ENCODE measurements at regions not wholly inside any gene's neighbourhood (a gene's known extent, or its start where the extent isn't known, plus 50 kb on each side); places are given as distances from the start of the nearest gene placed in this dataset.
A peak's percentile ranks its signal among the peaks of the same experiment; 100 is the strongest.

DNA sequence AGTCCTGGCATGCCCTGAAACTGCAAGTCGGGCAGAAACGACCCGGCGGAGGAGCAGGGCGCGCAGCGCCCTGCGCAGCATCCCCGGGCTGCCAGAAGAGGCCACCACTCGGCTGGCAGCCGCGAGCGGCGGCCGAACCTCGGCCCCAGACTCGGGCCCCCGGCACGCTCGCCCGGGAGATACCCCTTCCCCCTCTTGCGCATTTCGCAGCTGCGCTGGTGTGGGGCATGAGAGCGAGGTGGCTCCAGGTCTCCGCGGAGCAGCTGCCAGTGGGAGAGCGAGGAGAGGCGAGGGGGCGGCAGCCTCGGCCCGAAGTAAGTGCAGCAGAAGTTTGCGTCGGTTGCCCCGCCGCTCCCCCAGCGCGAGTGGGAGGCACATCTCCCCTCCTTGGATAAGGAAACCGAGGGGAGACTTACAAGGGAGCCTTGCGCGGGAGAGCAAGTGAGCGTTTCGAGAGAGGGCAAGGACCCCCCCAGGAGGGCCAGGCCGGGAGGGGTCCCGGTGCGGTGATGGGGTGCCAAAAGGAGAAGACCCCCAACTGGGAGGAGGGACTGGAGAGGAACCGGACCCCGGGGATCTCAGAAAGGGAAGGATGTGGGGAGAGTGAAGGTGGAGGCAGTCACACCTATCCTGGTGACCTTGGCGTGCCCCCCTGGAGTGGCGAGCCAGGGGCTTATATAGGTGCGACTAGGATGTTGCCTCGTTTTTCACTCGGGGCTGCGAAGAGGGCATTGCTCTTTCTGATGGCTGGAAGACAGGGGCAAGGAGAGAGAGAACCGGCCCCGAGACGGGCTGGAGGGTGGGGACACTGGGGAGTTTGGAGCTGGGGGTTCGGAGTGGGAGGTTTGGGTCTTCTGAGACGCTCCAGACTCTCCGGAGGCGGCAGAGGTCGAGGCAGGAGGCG, 256.3 kb downstream of the OTUD1 start:
- no peak for DNase-seq
- H3K27ac ChIP-seq: no peak overlapping the region
- H3K4me1 ChIP-seq: peaks cover 3 to 22% (median 18%) of the 10 kb centered on the region in 9 donors
- peak overlapping the region; percentile 14 to 47 (median 35) for H3K4me3 ChIP-seq
- ATAC-seq: peak in 2 of 8 donors; percentile 12 to 20
- no peaks in the 10 kb centered on the region for H3K36me3 ChIP-seq
- WGBS, 2 donors: 1% methylated on average over 61 to 63 of the region's 63 CpGs
- peaks cover 19 to 87% (median 73%) of the 10 kb centered on the region in 7 donors for H3K27me3 ChIP-seq
- intact Hi-C loops (cut with DNase I): loop anchor here in 2 of 10 donors (5.0 kb wide), 2 partner anchors 383 to 538 kb away; no protein-coding TSS in a partner anchor
- H3K9me3 ChIP-seq: no peaks in the 10 kb centered on the region
- TF ChIP-seq, protein P1, sequence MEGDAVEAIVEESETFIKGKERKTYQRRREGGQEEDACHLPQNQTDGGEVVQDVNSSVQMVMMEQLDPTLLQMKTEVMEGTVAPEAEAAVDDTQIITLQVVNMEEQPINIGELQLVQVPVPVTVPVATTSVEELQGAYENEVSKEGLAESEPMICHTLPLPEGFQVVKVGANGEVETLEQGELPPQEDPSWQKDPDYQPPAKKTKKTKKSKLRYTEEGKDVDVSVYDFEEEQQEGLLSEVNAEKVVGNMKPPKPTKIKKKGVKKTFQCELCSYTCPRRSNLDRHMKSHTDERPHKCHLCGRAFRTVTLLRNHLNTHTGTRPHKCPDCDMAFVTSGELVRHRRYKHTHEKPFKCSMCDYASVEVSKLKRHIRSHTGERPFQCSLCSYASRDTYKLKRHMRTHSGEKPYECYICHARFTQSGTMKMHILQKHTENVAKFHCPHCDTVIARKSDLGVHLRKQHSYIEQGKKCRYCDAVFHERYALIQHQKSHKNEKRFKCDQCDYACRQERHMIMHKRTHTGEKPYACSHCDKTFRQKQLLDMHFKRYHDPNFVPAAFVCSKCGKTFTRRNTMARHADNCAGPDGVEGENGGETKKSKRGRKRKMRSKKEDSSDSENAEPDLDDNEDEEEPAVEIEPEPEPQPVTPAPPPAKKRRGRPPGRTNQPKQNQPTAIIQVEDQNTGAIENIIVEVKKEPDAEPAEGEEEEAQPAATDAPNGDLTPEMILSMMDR (IDR thresholded peaks at IDR 0.05): no peak

DNA sequence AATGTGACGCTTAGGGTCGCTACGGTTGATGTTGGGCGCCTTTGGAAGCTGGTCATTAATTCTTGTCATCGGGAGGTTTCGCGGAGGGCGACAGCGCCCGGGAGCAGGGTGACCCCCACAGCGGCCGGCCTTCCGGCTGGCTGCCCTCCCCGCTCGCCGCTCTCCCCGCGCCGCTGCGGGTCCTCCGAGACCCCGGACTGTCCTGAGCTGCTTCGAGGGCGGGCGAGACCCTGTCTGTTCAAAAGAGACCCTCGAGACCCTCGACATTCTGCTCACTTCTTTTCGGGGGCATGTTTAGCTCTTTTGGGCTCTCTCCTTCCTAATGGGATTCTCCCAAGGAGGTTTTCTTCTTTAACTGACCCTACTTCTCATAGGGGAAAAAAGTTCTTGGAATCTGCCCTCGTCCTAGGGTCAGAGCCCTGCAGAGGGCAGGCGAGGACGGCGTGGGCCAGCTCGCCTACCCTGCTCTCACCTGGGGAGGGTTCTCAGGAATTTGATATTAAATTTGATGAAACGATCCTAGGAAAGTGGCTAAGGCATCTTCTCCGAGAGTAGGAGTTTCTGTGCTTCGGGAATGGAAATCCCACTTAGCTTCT, 257.0 kb downstream of the OTUD1 start:
- intact Hi-C loops (cut with DNase I): loop anchor here in 2 of 10 donors (5.0 kb wide), 2 partner anchors 384 to 539 kb away; no protein-coding TSS in a partner anchor

GRCh38 chr10:23696476-23696875, 257.6 kb downstream of the OTUD1 start:
- ATAC-seq (no peak), DNase-seq (no peak)
- 63 to 81% methylated on average over 3 of the region's 3 CpGs for WGBS, 2 donors
- Histone ChIP-seq H3K4me1 (peaks cover 3 to 22% (median 18%) of the 10 kb centered on the region in 9 donors), H3K9me3 (no peaks in the 10 kb centered on the region), H3K27ac (no peak overlapping the region), H3K36me3 (no peaks in the 10 kb centered on the region), H3K4me3 (no peak overlapping the region), H3K27me3 (peaks cover 19 to 85% (median 71%) of the 10 kb centered on the region in 7 donors)
- TF ChIP-seq, protein P1 (IDR thresholded peaks at IDR 0.05): no peak
- intact Hi-C loops (cut with DNase I): loop anchor here in 2 of 10 donors (5.0 kb wide), 2 partner anchors 384 to 539 kb away; no protein-coding TSS in a partner anchor

More for the DNA sequence above, 257.0 kb downstream of the OTUD1 start:
- no peak overlapping the region for H3K27ac ChIP-seq
- H3K4me1 ChIP-seq: peaks cover 3 to 22% (median 18%) of the 10 kb centered on the region in 9 donors
- DNase-seq: no peak
- no peaks in the 10 kb centered on the region for H3K36me3 ChIP-seq
- ATAC-seq: no peak
- H3K4me3 ChIP-seq: no peak overlapping the region
- H3K27me3 ChIP-seq: peaks cover 19 to 84% (median 73%) of the 10 kb centered on the region in 7 donors
- TF ChIP-seq, protein P1 (IDR thresholded peaks at IDR 0.05): no peak
- H3K9me3 ChIP-seq: no peaks in the 10 kb centered on the region
- WGBS, 2 donors: 6 to 8% methylated on average over 33 to 36 of the region's 36 CpGs

DNA sequence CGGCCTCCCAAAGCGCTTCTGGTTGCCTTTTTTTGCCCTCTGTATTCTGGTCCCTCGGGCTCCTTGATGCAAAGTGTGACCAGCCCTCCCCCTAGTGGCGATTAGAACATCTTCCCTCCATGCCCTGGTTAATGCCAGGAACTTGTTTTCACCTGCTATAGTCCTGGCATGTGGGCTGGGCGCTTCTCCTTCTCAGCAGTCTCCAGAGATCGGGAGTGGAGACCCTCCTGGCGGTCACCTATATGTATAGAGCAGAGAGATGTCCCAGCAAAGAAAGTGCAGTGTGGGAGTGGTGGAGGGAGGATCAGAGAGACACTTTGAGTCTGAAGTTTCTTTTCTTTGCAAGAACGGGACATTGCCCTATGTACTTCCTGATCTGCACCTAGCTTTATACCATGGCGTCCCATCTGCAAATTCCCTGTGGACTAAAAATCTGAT, 264.1 kb downstream of the OTUD1 start:
- peaks cover 0 to 5% (median 0%) of the 10 kb centered on the region in 9 donors for H3K4me1 ChIP-seq
- H3K9me3 ChIP-seq: peaks cover 0 to 13% (median 0%) of the 10 kb centered on the region in 11 donors
- DNase-seq: peak in 1 of 2 donors; percentile 47
- H3K4me3 ChIP-seq: no peak overlapping the region
- TF ChIP-seq, protein P1 (IDR thresholded peaks at IDR 0.05): peak; percentile 37 to 73 (median 67)
- H3K27ac ChIP-seq: no peak overlapping the region
- intact Hi-C loops (cut with DNase I): loop anchor here in 9 of 10 donors (5.0 to 10.0 kb wide), 6 partner anchors 168 to 546 kb away; no protein-coding TSS in a partner anchor
- WGBS, 2 donors: 9 to 13% methylated on average over 9 of the region's 9 CpGs
- H3K27me3 ChIP-seq: peaks cover 0 to 41% (median 14%) of the 10 kb centered on the region in 7 donors
- peak in 5 of 8 donors; percentile 58 to 83 (median 73) for ATAC-seq
- H3K36me3 ChIP-seq: no peaks in the 10 kb centered on the region

Measured in heart right ventricle (tissue), 16 donors.